Activated T-helper 2 cell treated with anti-CD3 and anti-CD28 coated beads, Interferon-gamma antibody, Interleukin-2, Interleukin-4, amounts not matched to agents 10 μg/mL and 5 μg/mL and 100 μg/mL, durations not matched to agents 14 hours and 24 hours and 36 hours (primary cell): ENCODE measurements at regions not wholly inside any gene's neighbourhood (a gene's known extent, or its start where the extent isn't known, plus 50 kb on each side); places are given as distances from the start of the nearest gene placed in this dataset.
"Not testable (repeated sequence)": the region's sequence is repeated elsewhere in the genome, so short reads cannot be mapped to it uniquely, and the experiment has no call there.

Experiments
- DNase-seq: peaks from one replicate; pipeline ENCODE4 v3.0.0; 2021; ENCODE audit warnings: low spot score
- H3K27ac Mint-ChIP-seq: one replicate; pipeline ENCODE4 v1.8.0; 2021; ENCODE audit warnings: mixed read lengths
- H3K27me3 Mint-ChIP-seq: one replicate; pipeline ENCODE4 v1.8.0; 2021; ENCODE audit warnings: low read depth, mixed read lengths
- H3K36me3 Mint-ChIP-seq: one replicate; pipeline ENCODE4 v1.8.0; 2021; ENCODE audit warnings: low read depth, mixed read lengths
- H3K4me1 Mint-ChIP-seq: one replicate; pipeline ENCODE4 v1.8.0; 2021; ENCODE audit warnings: low read depth, mixed read lengths
- H3K4me3 Mint-ChIP-seq: one replicate; pipeline ENCODE4 v1.8.0; 2021; ENCODE audit warnings: low read depth, mild to moderate bottlenecking, moderate library complexity, mixed read lengths
- H3K9me3 Mint-ChIP-seq: one replicate; pipeline ENCODE4 v1.8.0; 2021; ENCODE audit warnings: mixed read lengths
- intact Hi-C: fragments of 100-400 bp; cut with micrococcal nuclease; formaldehyde crosslinking; loops from one replicate; pipeline ENCODE4 v1.15.1; 2023

DNA sequence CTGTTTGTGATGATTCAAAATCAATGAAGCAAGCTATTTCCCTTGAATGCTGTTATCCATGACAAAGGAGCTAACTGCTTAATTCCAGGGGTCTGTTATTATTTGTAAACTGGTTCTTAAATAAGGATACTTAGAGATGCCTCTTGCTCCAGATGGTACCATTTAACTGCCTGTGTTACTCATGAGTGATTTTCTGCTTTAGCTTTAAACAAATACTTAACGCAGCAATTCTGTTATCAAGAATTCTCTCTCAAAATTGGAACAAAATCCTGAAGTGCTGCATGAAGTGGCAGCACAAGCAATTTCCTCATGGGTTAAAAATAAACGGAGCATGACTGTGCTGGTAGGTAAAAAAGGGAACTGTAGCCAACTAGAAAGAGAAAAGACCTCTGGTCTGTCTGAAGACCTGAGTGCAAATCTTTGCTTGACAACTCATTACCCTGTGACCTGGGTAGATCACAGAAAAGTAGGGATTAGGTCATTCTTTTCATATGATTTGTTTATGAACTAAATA is 62.5 kb upstream of the GBE1 start:
- DNase-seq: no peak
- Mint-ChIP-seq H3K4me3 (no peak overlapping the region), H3K4me1 (no peaks in the 10 kb centered on the region), H3K9me3 (no peaks in the 10 kb centered on the region), H3K27me3 (peaks cover 2% of the 10 kb centered on the region), H3K36me3 (no peaks in the 10 kb centered on the region), H3K27ac (no peak overlapping the region)
- intact Hi-C loops: no loop called here

GRCh38 chr3:81823086-81823485 is 61.6 kb upstream of the GBE1 start:
- intact Hi-C loops: no loop called here
- Mint-ChIP-seq H3K36me3 (no peaks in the 10 kb centered on the region), H3K4me3 (no peak overlapping the region), H3K27ac (no peak overlapping the region), H3K27me3 (peaks cover 2% of the 10 kb centered on the region), H3K4me1 (no peaks in the 10 kb centered on the region), H3K9me3 (no peaks in the 10 kb centered on the region)
- no peak for DNase-seq

DNA sequence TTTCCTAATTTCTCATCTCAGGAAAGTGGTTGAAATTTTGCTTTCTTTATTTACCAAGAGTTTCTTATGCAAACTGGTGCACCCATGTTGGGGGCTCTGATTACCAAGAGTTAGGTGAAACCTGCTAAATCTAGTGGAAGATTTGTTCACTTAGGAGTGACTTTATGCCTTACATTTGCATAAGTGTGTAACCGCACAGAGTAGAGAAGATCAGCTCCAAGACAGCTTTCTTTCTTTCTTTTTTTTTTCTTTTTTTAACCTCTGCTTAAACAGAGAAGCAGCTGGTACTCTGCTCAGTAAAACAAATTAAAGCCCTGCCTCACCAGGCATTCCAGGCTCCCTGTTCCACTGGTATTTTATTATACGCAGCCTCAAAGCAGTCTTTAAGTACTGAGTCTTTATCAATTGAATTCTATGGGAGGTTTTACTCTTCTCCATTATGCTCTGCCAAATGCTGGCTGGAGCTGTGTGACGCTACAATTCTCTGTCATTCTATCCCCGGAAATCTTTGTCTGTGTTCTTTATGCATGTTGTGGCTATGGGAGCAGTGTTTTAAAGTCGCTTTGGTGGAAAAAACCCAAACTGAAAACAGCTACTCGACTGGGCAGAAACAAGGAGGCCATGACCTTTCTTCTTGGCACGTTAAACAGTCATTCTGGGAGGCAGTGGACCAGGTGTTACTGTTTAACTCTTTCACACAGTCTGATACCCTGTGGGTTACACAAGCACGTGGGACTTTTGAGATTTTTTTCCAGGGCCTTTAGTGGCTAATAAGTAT is 55.2 kb upstream of the GBE1 start:
- DNase-seq: no peak
- Mint-ChIP-seq H3K36me3 (no peaks in the 10 kb centered on the region), H3K4me3 (no peak overlapping the region), H3K27me3 (peaks cover 2% of the 10 kb centered on the region), H3K4me1 (peaks cover 3% of the 10 kb centered on the region), H3K27ac (no peak overlapping the region), H3K9me3 (no peaks in the 10 kb centered on the region)
- intact Hi-C loops: no loop called here

DNA sequence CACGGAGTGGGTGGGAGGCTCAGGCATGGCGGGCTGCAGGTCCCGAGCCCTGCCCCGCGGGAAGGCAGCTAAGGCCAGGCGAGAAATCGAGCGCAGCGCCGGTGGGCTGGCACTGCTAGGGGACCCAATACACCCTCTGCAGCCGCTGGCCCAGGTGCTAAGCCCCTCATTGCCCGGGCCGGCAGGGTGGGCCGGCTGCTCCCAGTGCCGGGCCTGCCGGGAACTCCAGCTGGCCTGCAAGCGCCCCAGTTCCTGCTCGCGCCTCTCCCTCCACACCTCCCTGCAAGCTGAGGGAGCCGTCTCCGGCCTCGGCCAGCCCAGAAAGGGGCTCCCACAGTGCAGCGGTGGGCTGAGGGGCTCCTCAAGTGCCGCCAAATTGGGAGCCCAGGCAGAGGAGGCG is 50.7 kb upstream of the GBE1 start:
- H3K27me3 Mint-ChIP-seq, DNase-seq, H3K36me3 Mint-ChIP-seq, intact Hi-C loops, H3K4me1 Mint-ChIP-seq, H3K4me3 Mint-ChIP-seq, H3K27ac Mint-ChIP-seq, H3K9me3 Mint-ChIP-seq: not testable (repeated sequence)
